Subcutaneous abdominal adipose tissue (tissue), 5 donors: ENCODE measurements at regions not wholly inside any gene's neighbourhood (a gene's known extent, or its start where the extent isn't known, plus 50 kb on each side); places are given as distances from the start of the nearest gene placed in this dataset.

Experiments
- H3K27ac ChIP-seq: one replicate; pipeline ENCODE4 v1.7.0; 2013; ENCODE audit warnings: low read depth, mild to moderate bottlenecking, inconsistent platforms, low read length, moderate library complexity
- H3K27me3 ChIP-seq, 5 donors: one replicate each; pipeline ENCODE4 v1.7.0; 2013; ENCODE audit warnings: low read length in 5 of 5, inconsistent platforms in 1 of 5; ENCODE audit not compliant: control insufficient read depth in 5 of 5, insufficient read depth in 4 of 5
- H3K36me3 ChIP-seq, 5 donors: one replicate each; pipeline ENCODE4 v1.7.0; 2013; ENCODE audit warnings: low read length in 5 of 5; ENCODE audit not compliant: control insufficient read depth in 5 of 5, insufficient read depth in 5 of 5
- H3K4me1 ChIP-seq, 5 donors: one replicate each; pipeline ENCODE4 v1.7.0; 2013; ENCODE audit warnings: low read length in 5 of 5, mild to moderate bottlenecking in 3 of 5, moderate library complexity in 1 of 5; ENCODE audit not compliant: control insufficient read depth in 5 of 5, insufficient read depth in 5 of 5
- H3K4me3 ChIP-seq, 5 donors: one replicate each; pipeline ENCODE4 v1.7.0; 2013; ENCODE audit warnings: low read length in 5 of 5, low read depth in 1 of 5
- H3K9ac ChIP-seq, 5 donors: one replicate each; pipeline ENCODE4 v1.7.0; 2013; ENCODE audit warnings: low read length in 5 of 5, mild to moderate bottlenecking in 4 of 5, moderate library complexity in 3 of 5
- H3K9me3 ChIP-seq, 5 donors: one replicate each; pipeline ENCODE4 v1.7.0; 2013; ENCODE audit warnings: low read length in 5 of 5; ENCODE audit not compliant: control insufficient read depth in 5 of 5
- donor health status: healthy.
- donor health status: healthy.
- donor health status: healthy.
- donor health status: healthy.
- donor health status: healthy.

DNA sequence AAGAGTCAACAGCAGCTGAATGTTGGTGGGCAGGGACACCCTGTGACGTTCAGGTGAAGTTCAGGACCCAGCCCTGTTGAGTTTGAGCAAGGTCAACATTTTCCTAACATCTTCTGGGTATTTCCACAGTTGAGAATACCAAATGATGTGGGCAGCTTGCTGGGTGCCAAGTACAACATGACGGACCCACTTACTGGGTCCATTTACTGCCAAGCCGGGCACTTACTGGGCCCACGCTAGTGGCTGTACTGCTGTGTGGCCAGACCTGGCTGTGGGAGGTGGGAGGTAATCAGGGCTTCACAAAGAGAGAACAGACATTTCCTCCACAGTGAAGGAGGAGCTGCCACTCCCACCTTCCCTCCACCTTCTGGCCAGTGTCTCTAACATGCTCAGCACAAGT, 99.2 kb downstream of the PSMG1 start:
- H3K36me3 ChIP-seq = no peaks in the 10 kb centered on the region
- no peak overlapping the region for H3K4me3 ChIP-seq
- H3K27ac ChIP-seq = no peak overlapping the region
- no peaks in the 10 kb centered on the region for H3K27me3 ChIP-seq
- peaks cover 3 to 8% (median 3%) of the 10 kb centered on the region in 5 donors for H3K4me1 ChIP-seq
- H3K9me3 ChIP-seq = no peaks in the 10 kb centered on the region
- no peak overlapping the region for H3K9ac ChIP-seq

DNA sequence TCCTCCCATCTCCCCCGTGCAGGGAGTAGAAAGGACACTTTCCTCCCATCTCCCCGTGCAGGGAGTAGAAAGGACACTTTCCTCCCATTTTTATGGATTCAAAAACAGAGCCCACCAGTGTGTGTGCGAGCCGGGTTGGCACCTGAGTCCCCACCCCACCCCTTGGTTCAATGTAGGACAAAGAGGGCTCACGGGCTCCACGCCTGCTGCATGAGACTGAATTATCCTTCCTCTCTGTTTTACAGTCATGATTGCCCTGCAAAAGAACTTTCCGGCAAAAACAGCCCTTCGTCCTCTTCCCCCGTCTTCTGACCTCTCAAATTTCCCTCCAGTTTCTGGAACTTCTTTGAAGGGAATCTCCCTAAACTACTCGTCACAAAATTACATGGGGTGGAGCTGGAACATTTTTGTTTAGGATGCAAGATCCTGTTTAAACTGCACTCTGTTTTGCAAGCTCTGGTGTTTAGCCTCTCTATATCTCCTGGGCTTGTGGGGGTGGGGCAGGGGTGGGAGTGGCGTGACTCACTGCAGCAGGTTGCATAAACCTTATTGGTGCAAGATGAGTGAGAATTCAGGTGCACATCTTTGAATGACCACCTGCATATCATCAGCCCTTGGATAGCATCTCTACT, 99.8 kb downstream of the PSMG1 start:
- no peaks in the 10 kb centered on the region for H3K9me3 ChIP-seq
- H3K27me3 ChIP-seq = no peaks in the 10 kb centered on the region
- H3K27ac ChIP-seq = no peak overlapping the region
- no peaks in the 10 kb centered on the region for H3K36me3 ChIP-seq
- H3K4me3 ChIP-seq = no peak overlapping the region
- H3K9ac ChIP-seq = no peak overlapping the region
- H3K4me1 ChIP-seq = peaks cover 0 to 8% (median 3%) of the 10 kb centered on the region in 5 donors

DNA sequence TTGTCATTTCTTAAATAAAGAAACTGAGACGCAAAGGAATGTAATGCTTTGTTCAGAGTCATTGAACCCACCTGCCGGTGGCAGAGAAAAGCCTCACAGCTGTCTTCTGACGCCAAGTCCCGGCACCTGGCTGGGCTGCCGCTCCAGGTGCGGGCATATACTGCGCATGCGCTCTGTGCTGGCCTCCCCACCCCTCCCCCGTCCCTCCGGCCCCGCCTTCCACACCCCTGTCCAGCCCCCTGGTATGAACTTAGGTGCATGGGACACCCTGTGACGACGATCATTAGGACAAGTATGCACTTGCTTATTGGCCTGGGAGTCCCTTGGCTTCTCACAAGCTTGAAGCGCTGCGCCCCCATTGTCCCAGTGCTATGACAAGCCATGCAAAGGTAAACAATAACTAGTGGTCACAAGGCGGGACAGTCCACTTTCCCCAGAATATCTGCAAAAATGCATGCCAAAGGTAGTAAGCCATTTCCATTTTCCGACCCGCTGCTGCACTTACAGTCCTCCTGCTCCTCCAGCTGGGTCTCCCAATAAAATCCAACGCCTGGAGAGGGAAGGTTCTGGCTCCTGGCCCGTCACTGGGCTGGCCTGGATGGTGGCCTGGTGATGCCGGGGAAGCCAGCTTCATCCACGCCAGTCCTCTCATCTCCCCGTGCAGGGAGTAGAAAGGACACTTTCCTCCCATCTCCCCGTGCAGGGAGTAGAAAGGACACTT, 100.4 kb downstream of the PSMG1 start:
- Histone ChIP-seq H3K4me3 (no peak overlapping the region), H3K4me1 (peaks cover 0 to 8% (median 3%) of the 10 kb centered on the region in 5 donors), H3K27ac (no peak overlapping the region), H3K36me3 (no peaks in the 10 kb centered on the region), H3K27me3 (no peaks in the 10 kb centered on the region), H3K9ac (no peak overlapping the region), H3K9me3 (no peaks in the 10 kb centered on the region)

DNA sequence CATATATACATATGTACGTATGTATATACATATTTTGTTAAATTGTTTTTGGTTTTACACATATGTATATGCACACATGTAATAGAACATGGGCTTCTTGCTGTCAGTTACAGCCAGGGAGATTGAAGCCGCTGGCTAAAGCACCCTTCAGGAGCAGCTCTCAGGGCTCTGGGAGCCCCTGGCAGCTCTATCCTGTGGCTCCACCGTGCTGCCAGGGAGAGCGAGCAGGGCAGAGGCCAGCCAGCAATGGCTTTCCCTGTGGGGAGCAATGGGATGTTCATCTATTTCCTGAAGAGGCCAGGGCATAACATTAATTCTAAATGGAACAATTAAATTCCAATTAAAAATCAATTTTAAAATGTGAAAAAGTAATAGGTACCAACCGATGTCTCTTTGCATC, 102.9 kb downstream of the PSMG1 start:
- peaks cover 0 to 2% (median 0%) of the 10 kb centered on the region in 5 donors for H3K9me3 ChIP-seq
- no peak overlapping the region for H3K27ac ChIP-seq
- no peaks in the 10 kb centered on the region for H3K27me3 ChIP-seq
- H3K36me3 ChIP-seq = no peaks in the 10 kb centered on the region
- no peak overlapping the region for H3K9ac ChIP-seq
- no peak overlapping the region for H3K4me3 ChIP-seq
- H3K4me1 ChIP-seq = peaks cover 0 to 8% (median 3%) of the 10 kb centered on the region in 5 donors

DNA sequence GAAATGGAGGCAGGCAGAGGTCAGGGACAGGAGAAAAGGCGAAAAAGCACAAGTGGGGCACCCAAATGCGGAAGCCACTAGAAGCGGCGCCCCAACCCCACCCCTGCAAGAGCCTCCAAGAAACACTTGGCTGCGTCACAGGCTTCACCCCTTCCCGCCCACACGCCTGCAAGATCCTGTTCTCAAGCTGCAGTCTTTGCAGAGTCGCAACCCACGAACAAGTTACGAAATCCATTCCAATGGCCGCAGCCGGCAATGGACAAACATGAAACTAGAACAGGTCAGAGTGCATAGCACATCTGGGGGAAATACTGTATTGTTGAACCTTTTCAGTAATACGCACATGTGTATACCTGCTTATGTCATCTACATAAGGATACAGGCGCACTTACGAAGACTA, 103.6 kb downstream of the PSMG1 start:
- Histone ChIP-seq H3K4me3 (no peak overlapping the region), H3K9ac (no peak overlapping the region), H3K36me3 (no peaks in the 10 kb centered on the region), H3K9me3 (peaks cover 0 to 5% (median 0%) of the 10 kb centered on the region in 5 donors), H3K27ac (no peak overlapping the region), H3K4me1 (peaks cover 0 to 8% (median 3%) of the 10 kb centered on the region in 5 donors), H3K27me3 (no peaks in the 10 kb centered on the region)

- Histone ChIP-seq H3K27ac (no peak overlapping the region), H3K27me3 (no peaks in the 10 kb centered on the region), H3K4me1 (peaks cover 0 to 7% (median 3%) of the 10 kb centered on the region in 5 donors)
Measured at GRCh38 chr21:39078322-39079065, 104.8 kb downstream of the PSMG1 start.

DNA sequence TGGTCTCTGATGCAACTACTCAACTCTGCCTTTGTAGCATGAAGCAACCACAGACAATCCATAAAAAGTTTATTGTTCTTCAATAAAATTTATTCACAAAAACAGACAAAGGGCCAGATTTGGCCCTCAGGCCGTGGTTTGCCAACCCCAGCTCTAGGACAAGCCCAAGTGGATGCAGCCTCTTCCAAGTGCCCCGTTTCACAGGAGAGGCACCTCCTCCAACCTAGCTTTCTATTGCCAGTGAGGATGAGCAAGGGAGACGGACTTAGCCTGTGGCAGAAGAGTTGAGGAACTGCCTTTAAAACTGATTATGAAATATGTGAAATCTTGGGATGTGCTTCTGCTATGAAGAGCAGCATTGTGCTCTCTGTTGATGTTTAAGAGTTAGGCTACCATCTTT, 105.4 kb downstream of the PSMG1 start:
- Histone ChIP-seq H3K36me3 (no peaks in the 10 kb centered on the region), H3K4me1 (peaks cover 0 to 4% (median under 1%) of the 10 kb centered on the region in 5 donors), H3K9ac (no peak overlapping the region), H3K27me3 (no peaks in the 10 kb centered on the region), H3K9me3 (peaks cover 0 to 6% (median 0%) of the 10 kb centered on the region in 5 donors), H3K27ac (no peak overlapping the region), H3K4me3 (no peak overlapping the region)

More at GRCh38 chr21:39078322-39079065, 104.8 kb downstream of the PSMG1 start:
- Histone ChIP-seq H3K9ac (no peak overlapping the region), H3K36me3 (no peaks in the 10 kb centered on the region), H3K4me3 (no peak overlapping the region), H3K9me3 (peaks cover 0 to 6% (median 0%) of the 10 kb centered on the region in 5 donors)

GRCh38 chr21:39074508-39074907, 108.7 kb downstream of the PSMG1 start:
- H3K4me1 ChIP-seq = no peaks in the 10 kb centered on the region
- H3K4me3 ChIP-seq = no peak overlapping the region
- no peaks in the 10 kb centered on the region for H3K36me3 ChIP-seq
- H3K9ac ChIP-seq = no peak overlapping the region
- peaks cover 0 to 6% (median 0%) of the 10 kb centered on the region in 5 donors for H3K9me3 ChIP-seq
- no peaks in the 10 kb centered on the region for H3K27me3 ChIP-seq
- H3K27ac ChIP-seq = no peak overlapping the region

DNA sequence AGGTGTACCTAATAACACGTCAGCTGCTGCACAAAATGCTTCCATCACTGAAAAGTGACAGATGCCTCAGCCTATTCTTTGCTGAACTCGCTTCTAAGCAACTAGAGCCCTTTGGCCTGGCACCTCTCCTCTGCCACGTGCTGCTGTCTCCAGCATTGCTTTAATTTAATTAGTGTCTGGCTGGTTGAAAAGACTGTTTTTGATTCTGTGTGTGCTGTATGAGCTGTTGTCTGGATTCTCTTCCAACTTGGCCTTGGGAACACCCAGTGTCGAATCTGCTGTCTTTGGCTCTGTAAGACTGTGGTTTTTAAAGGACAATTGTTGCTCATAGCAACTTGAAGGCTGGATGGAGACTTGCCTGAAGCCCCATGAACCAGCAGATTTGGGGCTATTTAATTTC, 109.5 kb downstream of the PSMG1 start:
- Histone ChIP-seq H3K9me3 (peaks cover 0 to 6% (median 0%) of the 10 kb centered on the region in 5 donors), H3K36me3 (no peaks in the 10 kb centered on the region), H3K9ac (no peak overlapping the region), H3K4me1 (no peaks in the 10 kb centered on the region), H3K4me3 (no peak overlapping the region), H3K27me3 (no peaks in the 10 kb centered on the region), H3K27ac (no peak overlapping the region)

DNA sequence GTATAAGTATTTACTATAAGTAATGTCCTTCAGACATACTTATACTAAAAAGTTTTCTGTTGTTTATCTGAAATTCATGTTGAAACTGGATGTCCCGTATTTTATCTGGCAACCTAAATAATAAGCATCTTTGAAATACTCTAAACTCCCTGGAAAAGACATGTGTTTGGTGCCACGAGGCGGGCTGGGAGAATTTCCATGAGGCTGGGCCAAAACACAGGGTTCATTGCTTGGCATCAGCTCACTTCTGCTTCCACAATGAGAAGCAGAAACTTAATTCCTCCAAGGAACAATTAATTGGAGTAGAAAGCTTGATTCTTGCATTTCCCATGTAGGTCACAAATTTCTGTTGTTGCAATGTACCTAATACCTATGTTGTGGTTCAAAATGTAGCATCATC, 110.2 kb downstream of the PSMG1 start:
- H3K27me3 ChIP-seq = no peaks in the 10 kb centered on the region
- H3K9me3 ChIP-seq = peaks cover 0 to 6% (median 0%) of the 10 kb centered on the region in 5 donors
- peaks cover 0 to under 1% (median 0%) of the 10 kb centered on the region in 5 donors for H3K4me1 ChIP-seq
- H3K4me3 ChIP-seq = no peak overlapping the region
- no peaks in the 10 kb centered on the region for H3K36me3 ChIP-seq
- H3K27ac ChIP-seq = no peak overlapping the region
- H3K9ac ChIP-seq = no peak overlapping the region
